AG04449 (cell line): ENCODE measurements at regions not wholly inside any gene's neighbourhood (a gene's known extent, or its start where the extent isn't known, plus 50 kb on each side); places are given as distances from the start of the nearest gene placed in this dataset.

Experiments used
- CTCF ChIA-PET: fragments of 350-600 bp; formaldehyde crosslinking; extraction: SDS; loops from one replicate; lab custom pipeline; 2021; ENCODE audit warnings: antibody characterized with exemption; lab: Yijun Ruan, JAX
- POLR2A ChIA-PET: fragments of 400-600, 350-600 bp; formaldehyde crosslinking; extraction: SDS; loops from one replicate; lab custom pipeline; 2020; ENCODE audit warnings: antibody characterized with exemption, inconsistent platforms; lab: Yijun Ruan, JAX
- DNase-seq: peaks from one replicate; pipeline ENCODE4 v3.0.0-alpha.2; 2010; ENCODE audit warnings: low read depth, low spot score
- H3K4me3 ChIP-seq: 2 replicates; pipeline ENCODE4 v1.5.1; 2011; ENCODE audit warnings: low read depth, mild to moderate bottlenecking, control low read depth, low read length
- CTCF ChIP-seq: IDR thresholded peaks from one replicate; pipeline ENCODE4 v1.5.1; 2011; ENCODE audit warnings: mild to moderate bottlenecking, moderate library complexity, low read length, control low read depth, inconsistent platforms; ENCODE audit not compliant: insufficient read depth; ENCODE audit errors: missing control alignments

GRCh38 chr10:36943544-36943943 is 181.9 kb upstream of the ANKRD30A start:
- POLR2A ChIA-PET = no interaction called here
- TF ChIP-seq CTCF = no peak
- CTCF ChIA-PET = no interaction called here

GRCh38 chr10:36942616-36943015 is 182.8 kb upstream of the ANKRD30A start:
- no peak overlapping the region for H3K4me3 ChIP-seq
- ChIA-PET CTCF (no interaction called here), POLR2A (no interaction called here)
- DNase-seq = no peak
- no peak for TF ChIP-seq CTCF

More at GRCh38 chr10:36943544-36943943, 181.9 kb upstream of the ANKRD30A start:
- no peak for DNase-seq
- no peak overlapping the region for H3K4me3 ChIP-seq

- CTCF ChIA-PET = no interaction called here
- POLR2A ChIA-PET = interaction anchor here (0.6 kb wide), 1 partner anchor 666 kb away, joined by 3 read pairs; no protein-coding TSS in a partner anchor
- no peak for TF ChIP-seq CTCF
- H3K4me3 ChIP-seq = no peak overlapping the region
- DNase-seq = no peak
Measured at GRCh38 chr10:36903040-36903439, 222.4 kb upstream of the ANKRD30A start.

- POLR2A ChIA-PET = no interaction called here
- DNase-seq = no peak
- CTCF ChIA-PET = interaction anchor here (1.3 to 1.9 kb wide), 3 partner anchors 9 to 1466 kb away, joined by 3 to 7 read pairs (median 5); no protein-coding TSS in a partner anchor
- no peak overlapping the region for H3K4me3 ChIP-seq
- no peak for TF ChIP-seq CTCF
Measured at GRCh38 chr10:36899652-36900051, 225.7 kb upstream of the ANKRD30A start.

- no peak for DNase-seq
- no peak overlapping the region for H3K4me3 ChIP-seq
- CTCF ChIA-PET = interaction anchor here (1.6 to 1.7 kb wide), 2 partner anchors 8 to 9 kb away, joined by 5 to 7 read pairs; no protein-coding TSS in a partner anchor
- TF ChIP-seq CTCF = peak; percentile 20
- POLR2A ChIA-PET = no interaction called here
Measured at GRCh38 chr10:36888925-36889573, 236.3 kb upstream of the ANKRD30A start.

GRCh38 chr10:36886303-36886891 is 239.0 kb upstream of the ANKRD30A start:
- no peak for TF ChIP-seq CTCF
- ChIA-PET POLR2A (no interaction called here), CTCF (interaction anchor here (1.0 kb wide), 1 partner anchor 1251 kb away, joined by 5 read pairs; no protein-coding TSS in a partner anchor)
- no peak overlapping the region for H3K4me3 ChIP-seq
- no peak for DNase-seq
